Fibroblast of villous mesenchyme (primary cell): ENCODE measurements at regions not wholly inside any gene's neighbourhood (a gene's known extent, or its start where the extent isn't known, plus 50 kb on each side); places are given as distances from the start of the nearest gene placed in this dataset.

ENCODE experiments used
- DNase-seq: peaks from one replicate; pipeline ENCODE4 v3.0.0-alpha.2; 2010; ENCODE audit warnings: low read depth
- H3K4me3 ChIP-seq: 2 replicates; pipeline ENCODE4 v1.5.1; 2011; ENCODE audit warnings: low read depth, mild to moderate bottlenecking, low read length
- TF ChIP-seq, protein P1 (sequence below): IDR thresholded peaks from 2 replicates; pipeline ENCODE4 v1.5.1; 2012; ENCODE audit warnings: low read depth, mild to moderate bottlenecking, low read length; ENCODE audit not compliant: insufficient read depth

DNA sequence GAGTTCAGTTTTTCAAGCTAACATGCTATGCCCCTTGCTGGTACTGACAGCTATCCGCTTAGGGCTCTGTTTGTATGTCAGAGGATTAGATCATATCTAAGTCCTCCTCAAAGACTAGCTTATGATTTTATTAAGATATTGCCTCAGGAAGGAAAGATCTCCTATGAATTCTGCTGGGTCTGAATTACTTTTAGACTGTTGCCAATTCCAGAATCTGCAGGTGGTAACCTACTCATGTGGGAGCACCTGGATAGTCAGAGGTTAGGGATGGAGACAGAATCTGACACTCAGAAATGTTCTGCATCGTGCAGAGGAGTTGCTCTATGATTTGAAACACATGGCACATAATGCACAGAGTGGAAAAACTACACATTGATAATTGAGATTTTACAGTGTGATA, 843.4 kb downstream of the SLC6A15 start:
- no peak for DNase-seq
- TF ChIP-seq, protein P1, sequence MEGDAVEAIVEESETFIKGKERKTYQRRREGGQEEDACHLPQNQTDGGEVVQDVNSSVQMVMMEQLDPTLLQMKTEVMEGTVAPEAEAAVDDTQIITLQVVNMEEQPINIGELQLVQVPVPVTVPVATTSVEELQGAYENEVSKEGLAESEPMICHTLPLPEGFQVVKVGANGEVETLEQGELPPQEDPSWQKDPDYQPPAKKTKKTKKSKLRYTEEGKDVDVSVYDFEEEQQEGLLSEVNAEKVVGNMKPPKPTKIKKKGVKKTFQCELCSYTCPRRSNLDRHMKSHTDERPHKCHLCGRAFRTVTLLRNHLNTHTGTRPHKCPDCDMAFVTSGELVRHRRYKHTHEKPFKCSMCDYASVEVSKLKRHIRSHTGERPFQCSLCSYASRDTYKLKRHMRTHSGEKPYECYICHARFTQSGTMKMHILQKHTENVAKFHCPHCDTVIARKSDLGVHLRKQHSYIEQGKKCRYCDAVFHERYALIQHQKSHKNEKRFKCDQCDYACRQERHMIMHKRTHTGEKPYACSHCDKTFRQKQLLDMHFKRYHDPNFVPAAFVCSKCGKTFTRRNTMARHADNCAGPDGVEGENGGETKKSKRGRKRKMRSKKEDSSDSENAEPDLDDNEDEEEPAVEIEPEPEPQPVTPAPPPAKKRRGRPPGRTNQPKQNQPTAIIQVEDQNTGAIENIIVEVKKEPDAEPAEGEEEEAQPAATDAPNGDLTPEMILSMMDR = no peak
- no peak overlapping the region for H3K4me3 ChIP-seq

DNA sequence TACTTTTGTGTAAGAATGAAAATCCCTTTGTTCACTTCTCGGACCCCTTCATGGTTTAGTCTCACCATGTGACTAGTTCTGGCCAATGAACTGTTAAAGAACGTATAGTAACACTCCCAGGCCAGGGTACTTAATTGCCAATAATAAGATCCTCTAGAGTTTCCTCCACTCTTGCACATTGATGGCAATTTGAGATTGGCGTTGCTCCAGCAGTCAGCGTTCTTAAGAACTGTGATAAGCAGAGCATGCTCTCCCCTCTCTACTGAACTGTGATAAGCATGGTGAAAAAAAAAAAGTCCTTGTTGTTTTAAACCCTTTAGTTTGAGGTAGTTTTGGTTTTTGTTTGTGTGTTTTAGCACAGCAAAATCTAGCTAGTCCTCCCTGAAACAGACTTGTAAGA, 854.5 kb downstream of the SLC6A15 start:
- no peak overlapping the region for H3K4me3 ChIP-seq
- DNase-seq = no peak
- TF ChIP-seq, protein P1 = no peak

DNA sequence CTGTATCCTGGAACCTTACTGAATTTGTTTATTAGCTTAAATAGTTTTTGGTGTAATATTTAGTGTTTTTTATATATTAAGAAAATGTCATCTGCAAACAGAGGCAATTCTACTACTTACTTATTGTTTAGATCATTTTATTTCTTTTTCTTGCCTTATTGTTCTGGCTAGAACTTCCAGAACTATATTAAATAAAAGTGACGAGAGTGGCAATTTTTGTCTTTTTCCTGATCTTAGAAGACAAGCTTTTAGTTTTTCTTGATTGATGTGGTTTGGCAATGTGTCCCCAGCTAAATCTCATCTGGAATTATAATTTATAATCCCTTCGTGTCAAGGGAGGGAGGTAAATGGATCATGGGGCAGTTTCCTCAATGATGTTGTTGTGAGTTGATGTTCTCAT, 857.8 kb downstream of the SLC6A15 start:
- TF ChIP-seq, protein P1 = no peak
- no peak overlapping the region for H3K4me3 ChIP-seq
- DNase-seq = no peak

DNA sequence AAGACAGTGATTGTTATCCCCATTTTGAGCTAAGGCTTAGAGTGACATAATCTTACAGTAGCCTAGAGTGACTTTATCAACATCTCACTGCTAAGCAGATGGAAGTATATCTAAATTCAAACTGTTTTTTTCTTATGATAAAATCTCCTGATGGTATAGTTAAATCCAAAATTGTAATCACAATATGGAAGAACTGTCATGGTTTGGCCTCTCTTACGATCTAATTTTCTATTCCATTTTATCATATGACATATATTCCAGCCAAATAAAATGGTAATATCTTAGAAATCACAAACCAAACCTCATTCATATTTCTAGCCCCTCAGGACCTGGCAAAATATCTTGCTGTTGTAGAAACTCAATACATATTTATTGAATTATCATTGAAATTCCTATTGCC, 864.7 kb downstream of the SLC6A15 start:
- DNase-seq = no peak
- H3K4me3 ChIP-seq = no peak overlapping the region
- TF ChIP-seq, protein P1 = no peak

DNA sequence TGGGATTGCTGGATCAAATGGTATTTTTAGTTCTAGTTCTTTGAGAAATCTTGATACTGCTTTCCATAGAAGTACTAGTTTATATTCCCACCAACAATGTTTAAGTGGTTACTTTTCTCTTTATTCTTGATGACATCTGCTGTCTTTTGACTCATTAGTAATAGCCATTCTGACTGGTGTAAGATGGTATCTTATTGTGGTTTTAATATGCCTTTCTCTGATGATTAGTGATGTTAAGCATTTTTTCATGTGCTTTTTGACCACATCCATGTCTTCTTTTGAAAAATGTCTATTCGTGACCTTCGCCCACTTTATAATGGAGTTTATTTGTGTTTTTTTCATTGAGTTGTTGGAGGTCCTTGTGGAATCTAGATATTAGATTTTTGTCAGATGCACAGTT, 865.7 kb downstream of the SLC6A15 start:
- no peak for DNase-seq
- no peak overlapping the region for H3K4me3 ChIP-seq
- TF ChIP-seq, protein P1 = no peak

DNA sequence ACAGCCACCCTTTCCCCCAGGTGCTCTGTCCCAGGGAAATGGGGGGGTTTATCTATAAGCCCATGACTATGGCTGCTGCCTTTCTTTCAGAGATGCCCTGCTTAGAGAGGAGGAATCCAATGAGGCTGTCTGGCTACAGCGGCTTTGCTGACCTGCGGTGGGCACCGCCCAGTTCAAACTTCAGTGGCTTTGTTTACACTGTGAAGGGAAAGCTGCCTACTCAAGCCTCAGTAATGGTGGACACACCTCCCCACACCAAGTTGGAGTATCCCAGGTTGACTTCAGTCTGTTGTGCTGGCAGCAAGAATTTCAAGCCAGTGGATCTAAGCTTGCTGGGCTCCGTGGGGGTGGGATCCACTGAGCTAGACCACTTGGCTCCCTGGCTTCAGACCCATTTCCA, 869.2 kb downstream of the SLC6A15 start:
- TF ChIP-seq, protein P1 = no peak
- H3K4me3 ChIP-seq = no peak overlapping the region
- no peak for DNase-seq

DNA sequence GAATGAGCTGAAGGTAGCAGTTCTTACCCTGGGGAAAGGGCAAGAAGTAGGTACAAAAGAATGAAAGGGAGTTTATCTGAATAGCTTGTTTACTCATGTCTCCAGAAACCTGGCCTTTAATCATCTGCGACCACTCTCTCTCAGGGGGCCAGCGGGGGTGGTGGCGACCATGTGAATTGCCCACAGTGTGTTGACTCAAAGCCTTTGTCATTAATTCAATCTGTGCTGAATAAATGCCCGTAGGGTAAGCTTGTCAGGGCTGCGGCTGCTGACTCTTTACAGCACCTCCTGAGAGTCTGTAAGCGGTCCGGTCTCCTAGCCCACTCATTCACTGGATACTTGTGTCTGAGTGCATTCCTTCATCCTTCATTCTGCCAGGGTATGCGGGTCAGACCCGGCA, 874.4 kb downstream of the SLC6A15 start:
- H3K4me3 ChIP-seq = no peak overlapping the region
- DNase-seq = no peak
- TF ChIP-seq, protein P1 = no peak
